Lower leg skin (tissue), 4 donors: ENCODE measurements at regions not wholly inside any gene's neighbourhood (a gene's known extent, or its start where the extent isn't known, plus 50 kb on each side); places are given as distances from the start of the nearest gene placed in this dataset.
"Not testable (repeated sequence)": the region's sequence is repeated elsewhere in the genome, so short reads cannot be mapped to it uniquely, and the experiment has no call there.

Experiments used
- DNase-seq, 2 donors: peaks; one replicate each; pipeline ENCODE4 v3.0.0-alpha.2; 2019; ENCODE audit warnings: low spot score in 2 of 2
- H3K4me3 ChIP-seq: fragments of 200-600 bp; sonication (generic); 2 replicates; pipeline ENCODE4 v1.5.1; 2017; ENCODE audit warnings: mild to moderate bottlenecking, low read depth; ENCODE audit not compliant: poor library complexity, severe bottlenecking
- CTCF ChIP-seq, 3 donors: fragments of 450-650 bp; IDR thresholded peaks; one replicate each; pipeline ENCODE4 v1.5.1; 2016; ENCODE audit warnings: antibody characterized with exemption in 3 of 3, mild to moderate bottlenecking in 3 of 3, moderate library complexity in 2 of 3
- POLR2A ChIP-seq, 2 donors: fragments of 450-650 bp; IDR thresholded peaks; one replicate each; pipeline ENCODE4 v1.6.1; 2016 to 2017; ENCODE audit warnings: antibody characterized with exemption in 2 of 2, mild to moderate bottlenecking in 1 of 2, moderate library complexity in 1 of 2
- WGBS, 2 donors: methylation state at CpG; one replicate each; pipeline ENCODE4 v1.1.5; 2018; 5-methylcytosine and 5-hydroxymethylcytosine counted together
- intact Hi-C: fragments of 100-400 bp; cut with DNase I; formaldehyde crosslinking; loops from one replicate; pipeline ENCODE4 v1.15.0; 2023; ENCODE audit warnings: low total_unique reads

GRCh38 chr20:25935230-25935629 lies 238.6 kb upstream of the ZNF337 start:
- DNase-seq, H3K4me3 ChIP-seq, intact Hi-C loops: not testable (repeated sequence)
- 70 to 92% methylated on average over 2 of the region's 2 CpGs for WGBS, 2 donors

- intact Hi-C loops, DNase-seq, H3K4me3 ChIP-seq: not testable (repeated sequence)
- WGBS, 2 donors, result 56 to 60% methylated on average over 5 of the region's 5 CpGs
Measured at GRCh38 chr20:25932806-25933205, 236.2 kb upstream of the ZNF337 start.

GRCh38 chr20:25932170-25932569 lies 235.5 kb upstream of the ZNF337 start:
- H3K4me3 ChIP-seq, DNase-seq, intact Hi-C loops: not testable (repeated sequence)
- 21 to 37% methylated on average over 2 of the region's 2 CpGs for WGBS, 2 donors

- intact Hi-C loops, H3K4me3 ChIP-seq, DNase-seq: not testable (repeated sequence)
Measured at GRCh38 chr20:25902321-25902720, 205.7 kb upstream of the ZNF337 start.

GRCh38 chr20:25898663-25899062 lies 202.0 kb upstream of the ZNF337 start:
- 65 to 78% methylated on average over 5 of the region's 5 CpGs for WGBS, 2 donors
- intact Hi-C loops, H3K4me3 ChIP-seq, DNase-seq: not testable (repeated sequence)

GRCh38 chr20:25879096-25879495 lies 182.4 kb upstream of the ZNF337 start:
- WGBS, 2 donors, result 92 to 94% methylated on average over 2 of the region's 2 CpGs
- DNase-seq, H3K4me3 ChIP-seq, intact Hi-C loops: not testable (repeated sequence)

- 19 to 31% methylated on average over 15 to 17 of the region's 17 CpGs for WGBS, 2 donors
- intact Hi-C loops, DNase-seq: not testable (repeated sequence)
- peak overlapping the region; percentile 18 for H3K4me3 ChIP-seq
Measured at GRCh38 chr20:25868650-25868979, 172.0 kb upstream of the ZNF337 start.

- peak overlapping the region; percentile 18 for H3K4me3 ChIP-seq
- WGBS, 2 donors, result 27 to 30% methylated on average over 25 to 45 of the region's 46 CpGs
- DNase-seq, result no peak
- intact Hi-C loops, result no loop called here
- TF ChIP-seq POLR2A (IDR thresholded peaks at IDR 0.05), result no peak
- TF ChIP-seq CTCF (IDR thresholded peaks at IDR 0.05), result no peak
Measured at GRCh38 chr20:25867776-25868649, 171.4 kb upstream of the ZNF337 start.

- WGBS, 2 donors, result 81 to 91% methylated on average over 35 of the region's 35 CpGs
- H3K4me3 ChIP-seq, DNase-seq, intact Hi-C loops: not testable (repeated sequence)
Measured at GRCh38 chr20:25867015-25867775, 170.5 kb upstream of the ZNF337 start.
